IMR-90 (cell line): ENCODE measurements at regions not wholly inside any gene's neighbourhood (a gene's known extent, or its start where the extent isn't known, plus 50 kb on each side); places are given as distances from the start of the nearest gene placed in this dataset.

ENCODE experiments used
- ATAC-seq: fragments of 200-7000 bp; cut with Tn5 transposase; 2 replicates; pipeline ENCODE4 v1.9.1; 2020; ENCODE audit warnings: low read depth, mild to moderate bottlenecking, moderate library complexity
- BruUV-seq: library from RNA; stranded (reverse); fragments of 400-500 nt; replicated peaks from 2 replicates; lab custom pipeline; 2021; lab: Mats Ljungman, UMichigan
- CTCF ChIA-PET: fragments of 300-600 bp; formaldehyde crosslinking; extraction: SDS; loops from one replicate; lab custom pipeline; 2021; ENCODE audit warnings: antibody characterized with exemption; lab: Yijun Ruan, JAX
- POLR2A ChIA-PET: fragments of 300-600 bp; sonication (Branson Sonifier 250); formaldehyde crosslinking; loops from one replicate; lab custom pipeline; 2022; ENCODE audit warnings: antibody characterized with exemption; ENCODE audit not compliant: unreplicated experiment; lab: Charles Lee
- DNase-seq: peaks from one replicate; pipeline ENCODE4 v3.0.0; 2013
- H2AFZ ChIP-seq: replicated peaks from 2 replicates; pipeline ENCODE3; 2013; ENCODE audit warnings: low read length, mild to moderate bottlenecking; ENCODE audit not compliant: poor library complexity
- H2AK5ac ChIP-seq: 2 replicates; pipeline ENCODE4 v1.6.1; 2013; ENCODE audit warnings: low read depth, low read length, inconsistent platforms
- H2AK9ac ChIP-seq: replicated peaks from 2 replicates; pipeline ENCODE3; 2013; ENCODE audit warnings: mild to moderate bottlenecking, low read depth, low read length, moderate library complexity; ENCODE audit not compliant: poor library complexity
- H2BK120ac ChIP-seq: 2 replicates; pipeline ENCODE4 v1.6.1; 2013; ENCODE audit warnings: low read depth, low read length, inconsistent platforms
- H2BK15ac ChIP-seq: 3 replicates; pipeline ENCODE4 v1.6.1; 2013; ENCODE audit warnings: low read depth, low read length, inconsistent platforms
- H2BK20ac ChIP-seq: 2 replicates; pipeline ENCODE4 v1.6.1; 2013; ENCODE audit warnings: low read depth, mild to moderate bottlenecking, inconsistent platforms, low read length, moderate library complexity
- H2BK5ac ChIP-seq: 2 replicates; pipeline ENCODE4 v1.6.1; 2013; ENCODE audit warnings: mild to moderate bottlenecking, low read depth, low read length, inconsistent platforms; ENCODE audit not compliant: poor library complexity, severe bottlenecking
- H3K14ac ChIP-seq: replicated peaks from 2 replicates; pipeline ENCODE4 v1.6.1; 2013; ENCODE audit warnings: low read depth, low read length, inconsistent platforms
- H3K18ac ChIP-seq: 2 replicates; pipeline ENCODE4 v1.6.1; 2013; ENCODE audit warnings: low read depth, low read length, control low read depth
- H3K23ac ChIP-seq: 2 replicates; pipeline ENCODE4 v1.6.1; 2013; ENCODE audit warnings: low read depth, low read length, inconsistent platforms
- H3K27ac ChIP-seq: 2 replicates; pipeline ENCODE4 v1.5.1; 2013; ENCODE audit warnings: mild to moderate bottlenecking, control low read depth, low read length; ENCODE audit not compliant: insufficient read depth
- H3K27me3 ChIP-seq: 2 replicates; pipeline ENCODE4 v1.6.1; 2013; ENCODE audit warnings: low read length; ENCODE audit not compliant: control insufficient read depth, insufficient read depth
- H3K36me3 ChIP-seq: 2 replicates; pipeline ENCODE4 v1.6.1; 2013; ENCODE audit warnings: low read length, mixed read lengths; ENCODE audit not compliant: control insufficient read depth, insufficient read depth
- H3K4ac ChIP-seq: 2 replicates; pipeline ENCODE4 v1.6.1; 2013; ENCODE audit warnings: low read depth, low read length, inconsistent platforms
- H3K4me1 ChIP-seq: 2 replicates; pipeline ENCODE4 v1.6.1; 2013; ENCODE audit warnings: low read length, mixed read lengths; ENCODE audit not compliant: control insufficient read depth, insufficient read depth
- H3K4me2 ChIP-seq: 2 replicates; pipeline ENCODE4 v1.6.1; 2013; ENCODE audit warnings: low read depth, mild to moderate bottlenecking, control low read depth, low read length, moderate library complexity
- H3K4me3 ChIP-seq: 2 replicates; pipeline ENCODE4 v1.5.1; 2013; ENCODE audit warnings: low read depth, mild to moderate bottlenecking, control low read depth, low read length, moderate library complexity; ENCODE audit not compliant: insufficient read depth
- H3K56ac ChIP-seq: 2 replicates; pipeline ENCODE4 v1.6.1; 2013; ENCODE audit warnings: low read length, inconsistent platforms; ENCODE audit not compliant: insufficient read depth; ENCODE audit errors: extremely low read depth
- H3K79me1 ChIP-seq, 2 experiments: 2 replicates each; pipeline ENCODE4 v1.6.1; 2013; ENCODE audit warnings: low read length in 2 of 2, inconsistent platforms in 1 of 2, low read depth in 1 of 2
- H3K9ac ChIP-seq: 2 replicates; pipeline ENCODE4 v1.6.1; 2013; ENCODE audit warnings: low read depth, low read length, control low read depth
- H3K9me1 ChIP-seq: 2 replicates; pipeline ENCODE4 v1.6.1; 2013; ENCODE audit warnings: low read length, inconsistent platforms; ENCODE audit not compliant: insufficient read depth
- H3K9me3 ChIP-seq: 2 replicates; pipeline ENCODE4 v1.6.1; 2013; ENCODE audit warnings: low read length; ENCODE audit not compliant: control insufficient read depth, insufficient read depth
- H4K20me1 ChIP-seq: 2 replicates; pipeline ENCODE4 v1.6.1; 2013; ENCODE audit warnings: low read length, inconsistent platforms; ENCODE audit not compliant: insufficient read depth
- H4K5ac ChIP-seq: 2 replicates; pipeline ENCODE4 v1.6.1; 2013; ENCODE audit warnings: mild to moderate bottlenecking, low read depth, low read length, control low read depth
- H4K8ac ChIP-seq, 2 experiments: 2 replicates each; pipeline ENCODE4 v1.6.1; 2013; ENCODE audit warnings: low read depth in 2 of 2, low read length in 2 of 2, control low read depth in 1 of 2, inconsistent platforms in 1 of 2
- H4K91ac ChIP-seq: 2 replicates; pipeline ENCODE4 v1.6.1; 2013; ENCODE audit warnings: low read depth, low read length, inconsistent platforms; ENCODE audit not compliant: insufficient read depth
- CTCF ChIP-seq: conservative IDR thresholded peaks from 2 replicates; pipeline ENCODE4 v1.5.1; 2012; ENCODE audit warnings: mild to moderate bottlenecking, low read depth, low read length, improper control_type of control experiment
- ELK1 ChIP-seq: fragments of 150-350 bp; IDR thresholded peaks from 2 replicates; pipeline ENCODE4 v1.6.1; 2016; ENCODE audit warnings: low read depth, mild to moderate bottlenecking, low read length, moderate library complexity, borderline replicate concordance
- MAFK ChIP-seq: IDR thresholded peaks from 2 replicates; pipeline ENCODE4 v1.6.1; 2012; ENCODE audit warnings: low read depth, low read length, improper control_type of control experiment
- MAZ ChIP-seq: IDR thresholded peaks from 2 replicates; pipeline ENCODE4 v1.6.1; 2012; ENCODE audit warnings: low read depth, mild to moderate bottlenecking, low read length, improper control_type of control experiment, moderate library complexity, borderline replicate concordance
- MXI1 ChIP-seq: IDR thresholded peaks from 2 replicates; pipeline ENCODE4 v1.6.1; 2012; ENCODE audit warnings: low read depth, mild to moderate bottlenecking, low read length, moderate library complexity, borderline replicate concordance
- NFE2L2 ChIP-seq: fragments of 150-350 bp; IDR thresholded peaks from 2 replicates; pipeline ENCODE4 v1.6.1; 2016; ENCODE audit warnings: low read depth, mild to moderate bottlenecking, low read length
- POLR2A ChIP-seq: IDR thresholded peaks from 2 replicates; pipeline ENCODE4 v1.6.1; 2012; ENCODE audit warnings: mild to moderate bottlenecking, low read depth, low read length
- RCOR1 ChIP-seq: IDR thresholded peaks from 2 replicates; pipeline ENCODE4 v1.6.1; 2012; ENCODE audit warnings: mild to moderate bottlenecking, low read length, improper control_type of control experiment; ENCODE audit not compliant: insufficient replicate concordance
- RFX5 ChIP-seq: IDR thresholded peaks from 2 replicates; pipeline ENCODE4 v1.8.0; 2012; ENCODE audit warnings: low read depth, mild to moderate bottlenecking, low read length, moderate library complexity
- SMC3 ChIP-seq: fragments of 150-350 bp; IDR thresholded peaks from 2 replicates; pipeline ENCODE4 v1.6.1; 2016; ENCODE audit warnings: low read depth, mild to moderate bottlenecking, antibody characterized with exemption, low read length, moderate library complexity
- USF2 ChIP-seq: fragments of 150-350 bp; IDR thresholded peaks from 2 replicates; pipeline ENCODE4 v1.6.1; 2017; ENCODE audit warnings: mild to moderate bottlenecking, antibody characterized with exemption, low read length, low read depth
- WGBS, 2 experiments: methylation state at CpG; one replicate each; pipeline versions ENCODE4 v1.1.5 to v1.1.7; 2013; ENCODE audit warnings: missing lambda C conversion rate in 2 of 2; ENCODE audit not compliant: insufficient read length in 1 of 2; ENCODE audit errors: extremely low coverage in 2 of 2; 5-methylcytosine and 5-hydroxymethylcytosine counted together
- dilution Hi-C: fragments of 300-500 bp; cut with HindIII; formaldehyde crosslinking; loops from one replicate; pipeline ENCODE4 v1.14.3; 2018; ENCODE audit warnings: low sequenced_read_pairs; ENCODE audit not compliant: unreplicated experiment
- in situ Hi-C: fragments of 300-500 bp; cut with MboI; formaldehyde crosslinking; loops from 3 replicates; pipeline ENCODE4 v1.14.3; 2019; ENCODE audit warnings: low sequenced_read_pairs, inconsistent platforms, mixed read lengths
- intact Hi-C: fragments of 100-400 bp; cut with micrococcal nuclease; formaldehyde crosslinking; loops from 2 replicates; pipeline ENCODE4 v1.10.0; 2022

- no peaks in the 10 kb centered on the region for H3K9me1 ChIP-seq
- H3K4me1 ChIP-seq = no peaks in the 10 kb centered on the region
- H3K9ac ChIP-seq = no peak overlapping the region
- H2BK5ac ChIP-seq = no peak overlapping the region
- no peaks in the 10 kb centered on the region for H3K36me3 ChIP-seq
- WGBS, 2 experiments = no CpG with 5 or more reads among the region's 7 CpGs
- H2BK20ac ChIP-seq = no peak overlapping the region
- no peak overlapping the region for H3K18ac ChIP-seq
- ChIA-PET CTCF (no interaction called here), POLR2A (no interaction called here)
- H3K4ac ChIP-seq = no peak overlapping the region
- H2AFZ ChIP-seq = no peak overlapping the region
- no peak overlapping the region for H4K5ac ChIP-seq
- H3K23ac ChIP-seq = no peak overlapping the region
- DNase-seq = no peak
- no peak overlapping the region for H2BK120ac ChIP-seq
- dilution Hi-C loops (no loop called here), in situ Hi-C loops (no loop called here), intact Hi-C loops (no loop called here)
- H3K9me3 ChIP-seq = peaks cover 8% of the 10 kb centered on the region
- no TSS peak for BruUV-seq
- no peak overlapping the region for H4K91ac ChIP-seq
- no peak overlapping the region for H2AK9ac ChIP-seq
- H2BK15ac ChIP-seq = no peak overlapping the region
- no peak for ATAC-seq
- no peak overlapping the region for H4K8ac ChIP-seq
- H4K20me1 ChIP-seq = no peaks in the 10 kb centered on the region
- H3K27ac ChIP-seq = no peak overlapping the region
- H3K27me3 ChIP-seq = no peaks in the 10 kb centered on the region
- H2AK5ac ChIP-seq = no peak overlapping the region
- no peak overlapping the region for H3K4me2 ChIP-seq
- no peak overlapping the region for H3K14ac ChIP-seq
- no peak overlapping the region for H3K56ac ChIP-seq
- no peak overlapping the region for H3K4me3 ChIP-seq
- no peak for TF ChIP-seq CTCF
- no peak for TF ChIP-seq SMC3
- TF ChIP-seq RCOR1 = no peak
- TF ChIP-seq POLR2A = no peak
- TF ChIP-seq MXI1 = no peak
- no peak for TF ChIP-seq MAFK
- no peak for TF ChIP-seq ELK1
- TF ChIP-seq MAZ = no peak
- TF ChIP-seq USF2 = no peak
- no peak for TF ChIP-seq RFX5
- no peak for TF ChIP-seq NFE2L2
- H3K79me1 ChIP-seq = no peaks in the 10 kb centered on the region
These were observed 448.9 kb upstream of the ZNF462 start for GRCh38 chr9:106414042-106414441.
